PC-3 (cell line): ENCODE measurements at regions not wholly inside any gene's neighbourhood (a gene's known extent, or its start where the extent isn't known, plus 50 kb on each side); places are given as distances from the start of the nearest gene placed in this dataset.

Experiments
- EZH2 ChIP-seq: fragments of 300-600 bp; sonication (generic); IDR thresholded peaks from one replicate; pipeline ENCODE4 v1.6.1; 2017; ENCODE audit warnings: antibody characterized with exemption, mild to moderate bottlenecking, low read length; ENCODE audit not compliant: unreplicated experiment
- EZH2phosphoT487 ChIP-seq: fragments of 300-600 bp; sonication (generic); IDR thresholded peaks from 2 replicates; pipeline ENCODE4 v1.6.1; 2018; ENCODE audit warnings: mild to moderate bottlenecking, antibody characterized with exemption, low read length, borderline replicate concordance
- TF ChIP-seq, protein P1 (sequence below): fragments of 300-600 bp; sonication (generic); conservative IDR thresholded peaks from 2 replicates; pipeline ENCODE4 v1.5.1; 2017; ENCODE audit warnings: antibody characterized with exemption, low read depth, mild to moderate bottlenecking, low read length

DNA sequence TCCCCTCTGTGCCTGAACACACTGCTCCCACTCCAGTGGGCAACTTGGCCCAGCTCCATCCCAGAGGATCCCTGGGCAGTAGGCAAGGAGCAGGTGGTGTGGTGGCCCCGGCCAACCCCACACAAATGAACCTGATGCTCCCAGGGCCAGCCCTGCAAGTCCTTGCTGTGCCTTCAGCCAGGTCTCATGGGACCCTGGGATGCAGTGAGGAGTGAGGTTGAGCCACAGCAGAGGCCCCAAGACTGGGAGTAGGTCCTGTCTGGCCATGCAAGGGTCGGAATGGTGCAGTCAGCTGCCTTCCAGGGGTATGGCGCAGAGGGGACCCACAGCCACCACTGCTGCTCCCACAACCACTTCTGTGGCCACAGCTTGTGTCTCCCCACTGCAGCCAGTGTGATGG, 234.5 kb upstream of the DKK2 start:
- TF ChIP-seq, protein P1, sequence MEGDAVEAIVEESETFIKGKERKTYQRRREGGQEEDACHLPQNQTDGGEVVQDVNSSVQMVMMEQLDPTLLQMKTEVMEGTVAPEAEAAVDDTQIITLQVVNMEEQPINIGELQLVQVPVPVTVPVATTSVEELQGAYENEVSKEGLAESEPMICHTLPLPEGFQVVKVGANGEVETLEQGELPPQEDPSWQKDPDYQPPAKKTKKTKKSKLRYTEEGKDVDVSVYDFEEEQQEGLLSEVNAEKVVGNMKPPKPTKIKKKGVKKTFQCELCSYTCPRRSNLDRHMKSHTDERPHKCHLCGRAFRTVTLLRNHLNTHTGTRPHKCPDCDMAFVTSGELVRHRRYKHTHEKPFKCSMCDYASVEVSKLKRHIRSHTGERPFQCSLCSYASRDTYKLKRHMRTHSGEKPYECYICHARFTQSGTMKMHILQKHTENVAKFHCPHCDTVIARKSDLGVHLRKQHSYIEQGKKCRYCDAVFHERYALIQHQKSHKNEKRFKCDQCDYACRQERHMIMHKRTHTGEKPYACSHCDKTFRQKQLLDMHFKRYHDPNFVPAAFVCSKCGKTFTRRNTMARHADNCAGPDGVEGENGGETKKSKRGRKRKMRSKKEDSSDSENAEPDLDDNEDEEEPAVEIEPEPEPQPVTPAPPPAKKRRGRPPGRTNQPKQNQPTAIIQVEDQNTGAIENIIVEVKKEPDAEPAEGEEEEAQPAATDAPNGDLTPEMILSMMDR, result no peak
- TF ChIP-seq EZH2phosphoT487 (no peak), EZH2 (no peak)
